ENCODE measurements at regions not wholly inside any gene's neighbourhood (a gene's known extent, or its start where the extent isn't known, plus 50 kb on each side); places are given as distances from the start of the nearest gene placed in this dataset.

- TF ChIP-seq, protein P1, sequence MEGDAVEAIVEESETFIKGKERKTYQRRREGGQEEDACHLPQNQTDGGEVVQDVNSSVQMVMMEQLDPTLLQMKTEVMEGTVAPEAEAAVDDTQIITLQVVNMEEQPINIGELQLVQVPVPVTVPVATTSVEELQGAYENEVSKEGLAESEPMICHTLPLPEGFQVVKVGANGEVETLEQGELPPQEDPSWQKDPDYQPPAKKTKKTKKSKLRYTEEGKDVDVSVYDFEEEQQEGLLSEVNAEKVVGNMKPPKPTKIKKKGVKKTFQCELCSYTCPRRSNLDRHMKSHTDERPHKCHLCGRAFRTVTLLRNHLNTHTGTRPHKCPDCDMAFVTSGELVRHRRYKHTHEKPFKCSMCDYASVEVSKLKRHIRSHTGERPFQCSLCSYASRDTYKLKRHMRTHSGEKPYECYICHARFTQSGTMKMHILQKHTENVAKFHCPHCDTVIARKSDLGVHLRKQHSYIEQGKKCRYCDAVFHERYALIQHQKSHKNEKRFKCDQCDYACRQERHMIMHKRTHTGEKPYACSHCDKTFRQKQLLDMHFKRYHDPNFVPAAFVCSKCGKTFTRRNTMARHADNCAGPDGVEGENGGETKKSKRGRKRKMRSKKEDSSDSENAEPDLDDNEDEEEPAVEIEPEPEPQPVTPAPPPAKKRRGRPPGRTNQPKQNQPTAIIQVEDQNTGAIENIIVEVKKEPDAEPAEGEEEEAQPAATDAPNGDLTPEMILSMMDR (IDR thresholded peaks at IDR 0.05; ENCODE audit: borderline replicate concordance, extremely low read depth, low read length, poor library complexity, severe bottlenecking) = no peak
- TF ChIP-seq EZH2 (IDR thresholded peaks at IDR 0.05; ENCODE audit: borderline replicate concordance, low read depth, low read length, severe bottlenecking) = no peak
These were observed 383.2 kb upstream of the FLRT2 start for GRCh38 chr14:85146779-85147178.

Measured in DND-41 (cell line).